Stimulated activated CD4-positive, alpha-beta T cell treated with anti-CD3 and anti-CD28 coated beads, TNF-alpha, amount 100 ng/mL, for 24 hours (primary cell): ENCODE measurements at regions not wholly inside any gene's neighbourhood (a gene's known extent, or its start where the extent isn't known, plus 50 kb on each side); places are given as distances from the start of the nearest gene placed in this dataset.
"Not testable (repeated sequence)": the region's sequence is repeated elsewhere in the genome, so short reads cannot be mapped to it uniquely, and the experiment has no call there.

Experiments used
- DNase-seq, 3 experiments: peaks; one replicate each; pipeline ENCODE4 v3.0.0-alpha.2; 2020; ENCODE audit warnings: low read depth in 3 of 3

DNA sequence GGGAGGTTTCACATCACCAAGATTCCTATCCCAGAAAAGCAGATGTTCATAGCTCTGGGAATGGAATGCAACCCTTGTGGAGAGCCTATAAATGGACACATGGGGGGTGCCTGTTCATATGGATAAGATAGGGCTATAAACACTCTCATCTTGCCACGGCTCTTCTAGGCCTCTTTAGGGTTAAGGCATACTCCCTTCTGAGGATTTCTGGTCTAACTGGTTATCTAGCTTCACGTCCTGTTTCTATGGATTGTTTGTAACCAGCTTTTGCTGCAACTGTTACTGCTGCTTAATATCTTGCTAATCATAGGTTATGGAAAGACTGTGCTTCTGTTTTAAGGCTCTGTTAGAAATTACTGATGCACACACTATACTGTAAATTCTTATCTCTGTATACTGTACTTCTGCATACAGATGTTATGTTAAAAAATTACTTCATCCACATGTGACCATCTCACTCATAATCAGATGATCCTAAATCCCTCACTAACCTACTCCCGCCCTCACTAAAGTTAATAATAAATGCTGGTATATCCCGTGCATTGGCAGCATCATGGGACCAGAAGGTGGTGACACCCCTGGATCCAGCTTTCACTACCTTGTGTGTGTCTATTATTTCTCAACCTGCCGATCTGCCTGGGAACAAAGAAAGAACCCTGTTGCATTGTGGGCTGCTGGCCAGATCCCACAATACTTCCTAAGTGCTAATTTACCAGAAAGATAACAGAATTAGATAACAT, 68.7 kb downstream of the PRKAB2 start:
- DNase-seq: not testable (repeated sequence)

- no peak for DNase-seq
These were observed 73.1 kb downstream of the PRKAB2 start for GRCh38 chr1:147099192-147099591.

- not testable (repeated sequence) for DNase-seq
These were observed 73.8 kb downstream of the PRKAB2 start for GRCh38 chr1:147098338-147098973.

DNA sequence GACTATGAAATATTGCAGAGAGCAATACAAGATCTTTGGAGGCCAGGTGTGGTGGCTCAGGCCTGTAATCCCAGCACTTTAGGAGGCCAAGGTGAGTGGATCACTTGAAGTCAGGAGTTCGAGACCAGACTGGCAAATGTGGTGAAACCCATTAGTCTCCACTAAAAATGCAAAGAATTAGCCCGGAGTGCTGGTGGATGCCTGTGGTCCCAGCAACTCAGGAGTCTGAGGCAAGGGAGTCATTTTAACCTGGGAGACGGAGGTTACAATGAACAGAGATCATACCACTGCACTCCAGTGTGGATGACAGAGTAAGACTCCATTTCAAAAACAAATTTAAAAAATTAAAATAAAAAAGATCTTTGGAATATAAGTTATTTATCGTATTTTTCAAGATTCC, 76.6 kb downstream of the PRKAB2 start:
- DNase-seq: no peak

- no peak for DNase-seq
These were observed 80.5 kb downstream of the PRKAB2 start for GRCh38 chr1:147091801-147092200.

DNA sequence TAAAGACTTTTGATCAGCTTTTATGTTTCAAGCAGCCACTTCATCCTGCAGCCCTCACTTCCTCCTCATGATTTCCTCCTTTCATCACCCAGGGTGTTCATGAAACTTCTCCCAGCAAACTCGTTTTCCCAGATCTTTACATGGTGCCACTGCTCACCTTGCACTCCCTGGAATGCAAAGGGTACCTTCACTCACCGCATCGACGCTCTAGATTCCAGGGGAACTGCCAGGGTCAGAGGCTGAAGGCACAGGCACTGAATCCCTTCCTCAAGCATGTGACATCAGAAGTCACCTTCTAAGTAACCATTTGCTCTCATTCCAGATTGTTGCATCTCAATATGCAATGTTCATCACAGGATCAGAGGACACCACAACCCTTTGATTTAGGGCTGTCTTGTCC, 82.8 kb downstream of the PRKAB2 start:
- no peak for DNase-seq

- no peak for DNase-seq
These were observed 86.1 kb downstream of the PRKAB2 start for GRCh38 chr1:147086129-147086528.

DNA sequence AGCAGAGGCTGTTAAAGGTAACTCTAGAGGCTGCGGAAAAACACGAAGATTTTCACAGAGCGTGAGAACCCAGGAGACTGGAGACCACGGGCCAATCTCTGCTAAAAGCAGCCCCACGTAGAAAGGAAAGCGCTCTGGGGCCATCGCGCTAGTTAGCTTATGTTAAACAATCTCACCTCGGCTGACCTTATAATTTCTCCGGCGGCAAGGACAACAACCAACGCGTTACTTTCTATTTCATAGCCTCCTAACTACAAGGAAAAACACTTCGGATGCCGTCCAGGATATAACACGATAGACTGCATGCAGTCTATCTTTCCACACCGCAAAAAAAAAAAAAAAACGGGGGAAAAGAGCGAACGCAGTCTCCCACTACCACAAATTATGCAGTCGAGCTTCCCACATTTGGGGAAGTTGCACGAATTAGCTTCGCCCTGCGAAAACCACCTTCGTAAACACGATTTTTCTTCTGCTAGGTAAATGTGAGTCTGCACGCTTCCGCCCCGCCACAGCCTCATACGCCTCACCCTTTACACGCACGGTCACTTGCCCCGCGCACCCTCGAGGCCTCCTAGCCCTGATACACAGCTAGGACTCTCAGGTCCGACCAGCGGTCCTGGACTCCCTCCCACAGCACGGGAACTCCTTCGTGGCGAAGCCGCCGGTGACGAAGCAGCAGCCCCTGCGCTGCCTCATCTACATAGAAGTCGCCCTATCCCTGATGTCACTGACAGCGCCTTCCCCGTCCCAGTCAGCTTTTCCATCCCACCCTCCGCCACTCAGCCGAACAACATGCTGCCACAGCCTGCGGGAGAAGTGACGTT, 87.8 kb downstream of the PRKAB2 start:
- DNase-seq: peak; percentile 71 to 85 (median 78)

DNA sequence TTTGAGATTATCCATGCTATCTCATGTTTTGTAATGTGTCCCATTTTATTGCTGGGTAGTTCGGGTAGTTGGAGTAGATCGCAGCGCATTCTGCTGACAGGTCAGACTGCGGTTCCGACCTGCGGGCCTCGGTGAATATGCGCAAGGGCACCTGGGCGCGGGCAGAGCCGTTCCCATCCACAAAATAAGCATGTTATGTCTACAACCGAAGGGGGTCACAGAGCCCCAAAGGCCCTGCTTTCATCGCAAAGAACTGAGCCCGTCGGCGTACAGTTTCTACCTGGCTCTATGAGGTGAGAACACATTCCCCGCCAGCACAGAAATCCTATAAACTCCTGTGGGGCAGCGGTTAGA, 88.4 kb downstream of the PRKAB2 start:
- no peak for DNase-seq

DNA sequence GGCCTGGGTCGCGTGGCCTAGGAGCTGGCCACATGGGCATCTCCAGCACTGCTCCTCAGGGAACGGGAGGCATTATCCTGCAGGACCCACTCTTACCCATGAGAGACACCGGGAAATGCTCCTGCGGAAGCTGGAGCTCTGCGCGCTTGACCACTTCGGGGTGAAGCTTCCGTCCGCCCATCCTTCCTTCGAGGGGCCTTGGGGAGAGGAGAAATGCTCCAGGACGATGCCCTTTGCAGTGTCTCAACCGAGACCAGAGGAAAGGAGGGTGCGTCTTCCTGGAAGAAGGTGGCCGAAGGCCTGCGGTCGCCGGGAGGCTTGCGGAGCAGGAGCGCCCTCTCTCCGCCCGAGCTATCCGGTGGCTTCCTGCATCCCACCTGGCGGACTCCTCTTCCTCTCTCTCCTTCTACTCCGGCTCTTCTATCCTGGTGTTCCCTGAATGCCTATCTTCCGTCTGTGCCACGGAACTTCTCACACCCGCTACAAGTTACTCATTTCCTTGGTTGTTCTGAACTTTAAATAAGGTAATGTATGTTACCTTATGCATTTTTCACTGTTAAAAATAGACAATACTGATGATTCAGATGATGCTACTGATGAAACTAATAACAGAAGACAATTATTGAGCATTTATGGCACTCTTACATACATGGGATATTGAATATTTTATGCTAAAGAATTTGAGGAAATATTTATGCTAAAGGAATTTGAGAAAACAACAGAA, 91.4 kb downstream of the PRKAB2 start:
- DNase-seq: no peak

DNA sequence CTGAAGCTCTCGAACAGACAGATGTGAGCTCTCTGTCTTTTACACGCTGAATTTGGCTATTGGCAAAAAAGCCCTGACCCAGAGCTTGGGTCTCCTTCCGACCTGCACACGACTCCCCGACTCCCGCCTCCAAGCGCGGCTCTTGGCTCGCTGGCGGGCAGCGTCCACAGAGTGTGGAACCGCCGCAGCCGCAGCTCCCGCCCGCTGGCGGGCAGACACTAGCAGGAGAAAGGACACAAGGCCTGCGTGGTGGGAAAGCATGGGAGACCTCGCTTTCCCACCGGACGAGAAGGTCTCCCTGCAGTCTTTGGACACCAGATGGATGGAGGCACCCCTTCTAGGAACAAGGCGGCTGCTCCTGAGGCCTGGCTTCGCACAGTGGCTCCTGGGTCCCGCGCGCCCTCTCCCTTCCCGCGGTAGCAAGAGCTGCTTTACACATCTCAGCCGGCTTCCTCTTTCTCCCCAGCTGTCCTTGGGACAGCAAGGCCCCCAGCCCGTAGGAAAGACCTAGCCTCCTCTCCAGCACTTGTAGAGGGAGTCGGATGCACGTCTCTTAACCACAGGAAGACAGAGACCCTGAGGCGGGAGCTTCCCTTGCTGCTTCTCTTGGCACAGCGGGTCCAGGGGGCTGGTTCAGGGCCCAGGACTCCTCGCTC, 92.1 kb downstream of the PRKAB2 start:
- no peak for DNase-seq

GRCh38 chr1:147079400-147080005, 92.8 kb downstream of the PRKAB2 start:
- no peak for DNase-seq

DNA sequence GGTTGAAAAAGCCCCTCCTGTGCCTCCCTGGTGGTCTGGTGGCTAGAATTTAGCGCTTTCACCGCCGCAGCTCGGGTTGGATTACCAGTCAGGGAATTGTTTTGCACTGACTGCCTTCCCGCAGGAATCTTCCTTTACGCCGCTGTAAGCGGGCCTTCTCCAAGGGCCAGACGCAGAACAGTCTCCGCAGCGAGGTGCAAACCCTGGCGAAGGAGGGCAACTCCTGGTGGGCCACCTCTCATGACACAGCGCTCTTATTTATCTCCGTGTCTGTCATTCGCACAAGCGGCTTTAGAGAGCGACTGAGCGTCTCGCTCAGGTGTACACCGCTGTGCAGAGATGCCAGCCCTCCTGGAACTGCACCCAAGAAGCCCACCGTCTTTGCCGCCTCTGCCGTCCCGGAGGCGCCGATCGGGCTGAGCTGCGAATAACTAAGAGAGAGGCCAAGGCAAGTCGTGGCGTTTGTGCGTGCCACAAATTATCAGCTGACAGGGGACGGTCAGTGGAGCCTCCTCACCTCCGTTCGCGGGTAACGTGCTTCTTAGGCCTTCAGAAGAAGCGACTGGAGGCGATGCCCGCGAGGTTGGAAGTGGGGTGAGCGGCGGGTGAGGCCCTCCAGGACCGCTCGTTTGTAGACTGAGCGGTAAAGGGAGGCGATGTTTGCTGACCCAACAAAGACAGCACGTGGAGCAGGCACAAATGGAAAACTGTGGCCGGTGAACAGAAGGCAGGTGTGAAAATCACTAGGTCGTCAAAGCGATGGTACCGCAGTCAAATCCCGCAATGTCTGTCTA, 93.5 kb downstream of the PRKAB2 start:
- DNase-seq: no peak

- DNase-seq: no peak
These were observed 94.2 kb downstream of the PRKAB2 start for GRCh38 chr1:147077936-147078605.

GRCh38 chr1:147077523-147077922, 94.7 kb downstream of the PRKAB2 start:
- DNase-seq: no peak

GRCh38 chr1:147077081-147077480, 95.2 kb downstream of the PRKAB2 start:
- DNase-seq: no peak

GRCh38 chr1:147076442-147076841, 95.8 kb downstream of the PRKAB2 start:
- DNase-seq: no peak

DNA sequence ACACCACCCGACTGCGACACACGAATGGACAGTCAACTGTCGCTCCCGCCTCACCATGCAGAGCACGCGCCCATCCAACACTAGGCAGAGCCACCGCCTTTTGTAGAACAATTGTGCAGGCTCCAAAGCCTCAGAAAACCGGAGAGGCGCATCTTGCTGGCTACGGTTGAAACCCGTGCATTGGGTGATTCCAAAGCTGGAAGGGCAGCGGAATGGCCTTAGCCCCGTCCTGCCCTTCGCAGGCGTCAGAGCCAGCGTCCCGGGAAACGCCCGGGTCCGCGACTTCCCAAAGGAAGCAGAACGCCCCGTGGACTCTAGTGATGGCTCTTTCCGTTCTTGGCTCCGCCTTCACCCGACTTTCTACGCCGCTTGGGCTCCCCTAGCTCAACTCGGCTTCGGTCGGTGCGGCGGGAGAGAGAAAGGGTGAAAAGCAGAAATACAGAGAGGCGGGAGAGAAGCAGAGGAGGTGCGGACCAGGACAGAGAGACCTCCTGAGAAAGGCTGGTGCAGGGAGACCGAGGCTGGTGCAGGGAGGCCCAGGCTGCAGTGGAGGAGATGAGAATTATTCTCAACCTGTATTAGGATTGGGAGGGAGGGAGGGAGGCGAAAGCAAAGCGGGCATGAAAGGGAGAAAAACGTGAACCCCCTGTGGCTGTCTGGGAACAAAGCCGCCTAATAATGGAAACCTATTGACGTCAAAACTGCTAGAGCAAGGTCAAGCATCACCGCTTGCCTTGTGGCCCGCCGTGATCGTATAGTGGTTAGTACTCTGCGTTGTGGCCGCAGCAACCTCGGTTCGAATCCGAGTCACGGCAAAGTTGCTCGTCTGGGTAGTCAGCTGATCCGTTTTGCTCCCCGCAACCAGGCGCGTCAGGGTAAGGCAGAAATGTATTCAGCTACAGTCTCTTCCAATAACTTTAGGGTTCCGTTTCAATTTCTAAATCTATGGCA, 99.5 kb downstream of the PRKAB2 start:
- no peak for DNase-seq

- DNase-seq: no peak
These were observed 101.1 kb downstream of the PRKAB2 start for GRCh38 chr1:147071142-147071541.
